HCT116 (cell line): ENCODE measurements at regions not wholly inside any gene's neighbourhood (a gene's known extent, or its start where the extent isn't known, plus 50 kb on each side); places are given as distances from the start of the nearest gene placed in this dataset.

Source experiments
- ATAC-seq: fragments of 200-7000 bp; cut with Tn5 transposase; 2 replicates; pipeline ENCODE4 v1.9.1; 2020; ENCODE audit warnings: mild to moderate bottlenecking, moderate library complexity
- BruUV-seq: library from RNA; stranded (reverse); fragments of 400-500 nt; replicated peaks from 2 replicates; lab custom pipeline; 2021; lab: Mats Ljungman, UMichigan
- CTCF ChIA-PET: fragments of 300-600 bp; sonication (Branson Sonifier 250); formaldehyde crosslinking; loops from one replicate; lab custom pipeline; 2021; ENCODE audit warnings: antibody characterized with exemption; lab: Charles Lee
- POLR2A ChIA-PET: fragments of 300-600, 350-600 bp; sonication (Branson Sonifier 250); formaldehyde crosslinking; loops from one replicate; lab custom pipeline; 2021; ENCODE audit warnings: antibody characterized with exemption; lab: Charles Lee
- RAD21 ChIA-PET, 2 experiments: fragments of 300-600 bp; sonication (Branson Sonifier 250); formaldehyde crosslinking; loops; one replicate each; lab custom pipeline; 2023; ENCODE audit warnings: low total read pairs in 2 of 2; ENCODE audit not compliant: uncharacterized antibody in 2 of 2, unreplicated experiment in 2 of 2, low non-redundant PET in 1 of 2; lab: Charles Lee
- DNase-seq: peaks from one replicate; pipeline ENCODE4 v3.0.0-alpha.2; 2010; ENCODE audit warnings: low read depth, low spot score
- H2AFZ ChIP-seq: fragments of 200-600 bp; shearing (Covaris generic), sonication (generic); 2 replicates; pipeline ENCODE4 v1.6.1; 2017; ENCODE audit warnings: low read depth, mixed run types, mixed read lengths, antibody characterized with exemption, low read length; ENCODE audit not compliant: poor library complexity, severe bottlenecking
- H3K27ac ChIP-seq: 2 replicates; pipeline ENCODE4 v1.5.1; 2012; ENCODE audit warnings: low read depth, low read length
- H3K27me3 ChIP-seq: fragments of 200-600 bp; sonication (generic); 2 replicates; pipeline ENCODE4 v1.6.1; 2016; ENCODE audit warnings: mixed run types, low read length, mixed read lengths; ENCODE audit not compliant: insufficient read depth
- H3K36me3 ChIP-seq, 2 experiments: fragments of 200-500 bp in 1 of 2; fragments of 200-600 bp in 1 of 2; sonication (Bioruptor generic) in 1 of 2; sonication (generic) in 1 of 2; 2 replicates each; pipeline versions ENCODE4 v1.5.1 to v1.6.1; 2014 to 2016; ENCODE audit warnings: low read length in 2 of 2, inconsistent platforms in 1 of 2, mixed read lengths in 1 of 2, mixed run types in 1 of 2; ENCODE audit not compliant: insufficient read depth in 2 of 2, control insufficient read depth in 1 of 2
- H3K4me1 ChIP-seq, 2 experiments: fragments of 200-600 bp in 1 of 2; sonication (generic) in 1 of 2; 2 replicates each; pipeline versions ENCODE4 v1.5.1 to v1.6.1; 2012 to 2017; ENCODE audit warnings: low read length in 2 of 2, inconsistent platforms in 1 of 2, mild to moderate bottlenecking in 1 of 2, mixed read lengths in 1 of 2, mixed run types in 1 of 2, moderate library complexity in 1 of 2; ENCODE audit not compliant: insufficient read depth in 2 of 2, control insufficient read depth in 1 of 2
- H3K4me2 ChIP-seq: fragments of 200-600 bp; sonication (generic); 2 replicates; pipeline ENCODE4 v1.6.1; 2017; ENCODE audit warnings: mixed run types, low read length, mixed read lengths
- H3K4me3 ChIP-seq, 2 experiments: fragments of 200-600 bp in 1 of 2; sonication (generic) in 1 of 2; replicated peaks in 1 of 2; 2 replicates each; pipeline ENCODE4 v1.5.1; 2011 to 2016; ENCODE audit warnings: low read length in 2 of 2, control low read depth in 1 of 2, low read depth in 1 of 2, mild to moderate bottlenecking in 1 of 2, mixed read lengths in 1 of 2, mixed run types in 1 of 2
- H3K79me2 ChIP-seq: fragments of 200-600 bp; sonication (generic); 2 replicates; pipeline ENCODE4 v1.6.1; 2017; ENCODE audit warnings: mild to moderate bottlenecking, mixed run types, low read length, moderate library complexity, mixed read lengths; ENCODE audit not compliant: insufficient read depth
- H3K9ac ChIP-seq: fragments of 200-600 bp; sonication (generic); 2 replicates; pipeline ENCODE4 v1.6.1; 2016; ENCODE audit warnings: low read length, mixed read lengths
- H3K9me2 ChIP-seq: fragments of 200-600 bp; sonication (generic), shearing (Covaris generic); 2 replicates; pipeline ENCODE4 v1.6.1; 2017; ENCODE audit warnings: mixed run types, mild to moderate bottlenecking, moderate library complexity; ENCODE audit not compliant: insufficient read depth
- H3K9me3 ChIP-seq, 2 experiments: fragments of 200-500 bp in 1 of 2; fragments of 200-600 bp in 1 of 2; sonication (Bioruptor generic) in 1 of 2; sonication (generic) in 1 of 2; 2 replicates each; pipeline ENCODE4 v1.6.1; 2014 to 2017; ENCODE audit warnings: low read length in 2 of 2, mixed read lengths in 2 of 2, inconsistent platforms in 1 of 2, low read depth in 1 of 2, mild to moderate bottlenecking in 1 of 2, mixed run types in 1 of 2, moderate library complexity in 1 of 2; ENCODE audit not compliant: control insufficient read depth in 1 of 2, insufficient read depth in 1 of 2
- H4K20me1 ChIP-seq: fragments of 200-600 bp; sonication (generic), shearing (Covaris generic); 2 replicates; pipeline ENCODE4 v1.6.1; 2017; ENCODE audit warnings: mixed run types, mild to moderate bottlenecking, moderate library complexity; ENCODE audit not compliant: insufficient read depth
- ATF3 ChIP-seq: IDR thresholded peaks from 2 replicates; pipeline ENCODE4 v1.6.1; 2012
- CBX3 ChIP-seq: IDR thresholded peaks from 2 replicates; pipeline ENCODE4 v1.6.1; 2012; ENCODE audit warnings: low read depth
- CEBPB ChIP-seq: IDR thresholded peaks from 2 replicates; pipeline ENCODE4 v1.6.1; 2012; ENCODE audit warnings: low read depth
- ELF1 ChIP-seq: IDR thresholded peaks from 2 replicates; pipeline ENCODE4 v1.6.1; 2012; ENCODE audit warnings: low read depth, borderline replicate concordance
- EZH2 ChIP-seq: fragments of 200-600 bp; sonication (generic); IDR thresholded peaks from 2 replicates; pipeline ENCODE4 v1.6.1; 2017; ENCODE audit warnings: antibody characterized with exemption, mixed run types
- EZH2phosphoT487 ChIP-seq: fragments of 200-600 bp; IDR thresholded peaks from 2 replicates; pipeline ENCODE4 v1.6.1; 2018; ENCODE audit warnings: antibody characterized with exemption, borderline replicate concordance
- JUND ChIP-seq: IDR thresholded peaks from 2 replicates; pipeline ENCODE4 v1.6.1; 2012
- MAX ChIP-seq: IDR thresholded peaks from 2 replicates; pipeline ENCODE4 v1.6.1; 2012
- POLR2AphosphoS5 ChIP-seq: IDR thresholded peaks from 2 replicates; pipeline ENCODE4 v1.6.1; 2011; ENCODE audit warnings: mild to moderate bottlenecking, low read depth, low read length, moderate library complexity
- RAD21 ChIP-seq: IDR thresholded peaks from 2 replicates; pipeline ENCODE4 v1.6.1; 2012; ENCODE audit warnings: low read depth, mild to moderate bottlenecking
- REST ChIP-seq: IDR thresholded peaks from 2 replicates; pipeline ENCODE4 v1.6.1; 2012; ENCODE audit warnings: low read depth
- SIN3A ChIP-seq: IDR thresholded peaks from 2 replicates; pipeline ENCODE4 v1.6.1; 2012; ENCODE audit warnings: low read depth
- SP1 ChIP-seq: IDR thresholded peaks from 2 replicates; pipeline ENCODE4 v1.6.1; 2012; ENCODE audit warnings: low read depth
- TCF7L2 ChIP-seq: IDR thresholded peaks from 2 replicates; pipeline ENCODE4 v1.7.0; 2011; ENCODE audit warnings: borderline replicate concordance, inconsistent platforms; ENCODE audit not compliant: insufficient read depth, insufficient read length; ENCODE audit errors: extremely low read depth
- YY1 ChIP-seq: IDR thresholded peaks from 2 replicates; pipeline ENCODE4 v1.6.1; 2011; ENCODE audit warnings: low read length, low read depth, moderate library complexity, mild to moderate bottlenecking; ENCODE audit not compliant: insufficient replicate concordance; ENCODE audit errors: extremely low read depth
- ZBTB33 ChIP-seq: IDR thresholded peaks from 2 replicates; pipeline ENCODE4 v1.6.1; 2011; ENCODE audit warnings: mild to moderate bottlenecking, low read length, moderate library complexity; ENCODE audit not compliant: insufficient replicate concordance; ENCODE audit errors: extremely low read depth
- ZFX ChIP-seq: fragments of 450-650 bp; IDR thresholded peaks from 2 replicates; pipeline ENCODE4 v1.6.1; 2017
- ZNF274 ChIP-seq: fragments of 200-500 bp; sonication (Bioruptor generic); IDR thresholded peaks from 2 replicates; pipeline ENCODE4 v1.6.1; 2014; ENCODE audit warnings: mild to moderate bottlenecking, low read depth, low read length, inconsistent platforms
- intact Hi-C: fragments of 100-400 bp; cut with micrococcal nuclease; formaldehyde crosslinking; loops from 2 replicates; pipeline ENCODE4 v1.10.0; 2022

GRCh38 chr2:138323382-138324067, 178.0 kb upstream of the SPOPL start:
- Histone ChIP-seq H3K79me2 (no peaks in the 10 kb centered on the region), H3K27ac (no peak overlapping the region), H3K27me3 (no peaks in the 10 kb centered on the region), H3K4me2 (no peak overlapping the region), H3K4me3 (no peak overlapping the region), H3K4me1 (no peaks in the 10 kb centered on the region), H3K36me3 (no peaks in the 10 kb centered on the region), H2AFZ (no peak overlapping the region), H3K9me3 (no peaks in the 10 kb centered on the region), H4K20me1 (no peaks in the 10 kb centered on the region), H3K9me2 (no peaks in the 10 kb centered on the region), H3K9ac (no peak overlapping the region)
- no TSS peak for BruUV-seq
- no peak for ATAC-seq
- DNase-seq, result no peak
- RAD21 ChIA-PET, result no interaction called here
- CTCF ChIA-PET, result no interaction called here
- intact Hi-C loops, result no loop called here
- TF ChIP-seq SP1 (no peak), TCF7L2 (no peak), MAX (no peak), CBX3 (no peak), EZH2 (no peak), ELF1 (no peak), RAD21 (no peak), POLR2AphosphoS5 (no peak), ZNF274 (no peak), REST (no peak), YY1 (no peak), EZH2phosphoT487 (no peak), ATF3 (no peak), JUND (no peak), ZFX (no peak), CEBPB (no peak), SIN3A (no peak), ZBTB33 (no peak)
- POLR2A ChIA-PET, result no interaction called here
